Neural progenitor cell (in vitro differentiated cells): ENCODE measurements at regions not wholly inside any gene's neighbourhood (a gene's known extent, or its start where the extent isn't known, plus 50 kb on each side); places are given as distances from the start of the nearest gene placed in this dataset.

Source experiments
- CTCF ChIP-seq: fragments of 200-600 bp; sonication (generic); IDR thresholded peaks from 2 replicates; pipeline ENCODE4 v1.5.1; 2017; ENCODE audit warnings: antibody characterized with exemption, mild to moderate bottlenecking
- EZH2phosphoT487 ChIP-seq: fragments of 200-600 bp; sonication (generic); IDR thresholded peaks from 2 replicates; pipeline ENCODE4 v1.6.1; 2017; ENCODE audit warnings: antibody characterized with exemption

GRCh38 chr4:63757929-63758328, 651.3 kb downstream of the TECRL start:
- TF ChIP-seq CTCF: no peak
- TF ChIP-seq EZH2phosphoT487: no peak
